H1 (cell line): ENCODE measurements at regions not wholly inside any gene's neighbourhood (a gene's known extent, or its start where the extent isn't known, plus 50 kb on each side); places are given as distances from the start of the nearest gene placed in this dataset.

Source experiments
- CTCF ChIA-PET: fragments of 300-600 bp; sonication (Branson Sonifier 250); formaldehyde crosslinking; loops from one replicate; lab custom pipeline; 2021; ENCODE audit not compliant: partially characterized antibody; lab: Charles Lee
- POLR2A ChIA-PET: fragments of 300-600 bp; sonication (Branson Sonifier 250); formaldehyde crosslinking; loops from one replicate; lab custom pipeline; 2021; ENCODE audit warnings: inconsistent platforms; ENCODE audit not compliant: partially characterized antibody; lab: Charles Lee
- DNase-seq, 2 experiments: peaks; one replicate each; pipeline versions ENCODE4 v3.0.0 to v3.0.0-alpha.2; 2010 to 2022; ENCODE audit warnings: low spot score in 2 of 2, low read depth in 1 of 2, mixed read lengths in 1 of 2
- FAIRE-seq: peaks from 2 replicates; lab custom pipeline; 2011; peaks lifted over from hg19 to GRCh38; lab: Jason Lieb, UNC
- H2AFZ ChIP-seq: 2 replicates; pipeline ENCODE4 v1.8.1; 2012; ENCODE audit warnings: low read length, inconsistent platforms
- H2AK5ac ChIP-seq: 2 replicates; pipeline ENCODE4 v1.6.1; 2013; ENCODE audit warnings: low read depth, low read length
- H2BK120ac ChIP-seq: replicated peaks from 2 replicates; pipeline ENCODE3; 2013; ENCODE audit warnings: low read depth, low read length, inconsistent platforms
- H2BK12ac ChIP-seq: 2 replicates; pipeline ENCODE4 v1.6.1; 2013; ENCODE audit warnings: low read depth, low read length
- H2BK15ac ChIP-seq: 2 replicates; pipeline ENCODE4 v1.6.1; 2013; ENCODE audit warnings: low read length
- H2BK20ac ChIP-seq: 2 replicates; pipeline ENCODE4 v1.6.1; 2013; ENCODE audit warnings: low read length
- H2BK5ac ChIP-seq: 2 replicates; pipeline ENCODE4 v1.6.1; 2013; ENCODE audit warnings: low read depth, low read length
- H3K14ac ChIP-seq: 2 replicates; pipeline ENCODE4 v1.6.1; 2013; ENCODE audit warnings: inconsistent platforms; ENCODE audit not compliant: insufficient read length
- H3K18ac ChIP-seq: 2 replicates; pipeline ENCODE4 v1.6.1; 2013; ENCODE audit warnings: low read length; ENCODE audit errors: extremely low read depth
- H3K23ac ChIP-seq: 2 replicates; pipeline ENCODE4 v1.6.1; 2013; ENCODE audit warnings: inconsistent platforms; ENCODE audit not compliant: insufficient read length
- H3K23me2 ChIP-seq: 2 replicates; pipeline ENCODE4 v1.6.1; 2013; ENCODE audit warnings: low read depth, low read length
- H3K27ac ChIP-seq: 2 replicates; pipeline ENCODE4 v1.6.1; 2011; ENCODE audit warnings: low read depth, low read length, inconsistent platforms
- H3K27me3 ChIP-seq, 4 experiments: replicated peaks in 1 of 4; 1 replicate in 1 of 4; 2 replicates in 3 of 4; pipeline versions ENCODE4 v1.6.1 to v1.8.1; 2011 to 2013; ENCODE audit warnings: low read length in 3 of 4, mild to moderate bottlenecking in 3 of 4, inconsistent platforms in 2 of 4, mixed read lengths in 2 of 4, moderate library complexity in 1 of 4; ENCODE audit not compliant: control insufficient read depth in 3 of 4, insufficient read depth in 3 of 4; ENCODE audit errors: extremely low read depth in 1 of 4
- H3K36me3 ChIP-seq, 4 experiments: 2 replicates each; pipeline versions ENCODE4 v1.6.1 to v1.8.1; 2011 to 2013; ENCODE audit warnings: mild to moderate bottlenecking in 4 of 4, low read length in 3 of 4, moderate library complexity in 2 of 4, control low read depth in 1 of 4, inconsistent platforms in 1 of 4; ENCODE audit not compliant: insufficient read depth in 4 of 4, control insufficient read depth in 2 of 4
- H3K4ac ChIP-seq: replicated peaks from 2 replicates; pipeline ENCODE3; 2013; ENCODE audit warnings: low read length, low read depth, mixed read lengths, inconsistent platforms; ENCODE audit not compliant: insufficient read length
- H3K4me1 ChIP-seq, 4 experiments: replicated peaks in 1 of 4; 1 replicate in 1 of 4; 2 replicates in 3 of 4; pipeline versions ENCODE4 v1.6.1 to v1.8.1; 2011 to 2013; ENCODE audit warnings: low read length in 3 of 4, inconsistent platforms in 2 of 4, mixed read lengths in 1 of 4; ENCODE audit not compliant: insufficient read depth in 4 of 4, control insufficient read depth in 3 of 4
- H3K4me2 ChIP-seq, 2 experiments: 2 replicates each; pipeline versions ENCODE4 v1.6.1 to v1.8.1; 2011 to 2013; ENCODE audit warnings: low read depth in 2 of 2, low read length in 2 of 2, control low read depth in 1 of 2, inconsistent platforms in 1 of 2, mild to moderate bottlenecking in 1 of 2; ENCODE audit not compliant: insufficient read depth in 1 of 2
- H3K4me3 ChIP-seq, 4 experiments: fragments of 200-600, 300-600 bp in 1 of 4; sonication (generic), shearing (Covaris generic), sonication (Bioruptor Twin) in 1 of 4; 2 replicates each; pipeline versions ENCODE4 v1.5.1 to v1.8.1; 2011 to 2016; ENCODE audit warnings: low read length in 4 of 4, low read depth in 3 of 4, control low read depth in 2 of 4, inconsistent platforms in 2 of 4, mild to moderate bottlenecking in 2 of 4, mixed read lengths in 1 of 4, moderate library complexity in 1 of 4; ENCODE audit not compliant: insufficient read depth in 2 of 4; ENCODE audit errors: extremely low read depth in 1 of 4
- H3K56ac ChIP-seq: replicated peaks from 2 replicates; pipeline ENCODE3; 2013; ENCODE audit warnings: low read depth, mild to moderate bottlenecking, mixed read lengths, low read length, inconsistent platforms; ENCODE audit not compliant: insufficient read length
- H3K79me1 ChIP-seq: 2 replicates; pipeline ENCODE4 v1.6.1; 2013; ENCODE audit warnings: low read depth, low read length, control low read depth
- H3K79me2 ChIP-seq, 2 experiments: 2 replicates each; pipeline versions ENCODE4 v1.6.1 to v1.8.1; 2012 to 2013; ENCODE audit warnings: low read length in 2 of 2, mild to moderate bottlenecking in 2 of 2, inconsistent platforms in 1 of 2; ENCODE audit not compliant: insufficient read depth in 2 of 2, control insufficient read depth in 1 of 2
- H3K9ac ChIP-seq, 4 experiments: replicated peaks in 1 of 4; 1 replicate in 1 of 4; 2 replicates in 3 of 4; pipeline versions ENCODE4 v1.6.1 to v1.8.1; 2011 to 2013; ENCODE audit warnings: low read depth in 3 of 4, low read length in 3 of 4, control low read depth in 2 of 4, mild to moderate bottlenecking in 2 of 4, moderate library complexity in 2 of 4, inconsistent platforms in 1 of 4; ENCODE audit errors: extremely low read depth in 1 of 4
- H3K9me3 ChIP-seq, 2 experiments: 2 replicates each; pipeline versions ENCODE4 v1.6.1 to v1.8.1; 2012 to 2013; ENCODE audit warnings: mild to moderate bottlenecking in 2 of 2, moderate library complexity in 2 of 2, control low read depth in 1 of 2, inconsistent platforms in 1 of 2, low read depth in 1 of 2, low read length in 1 of 2, mixed read lengths in 1 of 2; ENCODE audit not compliant: insufficient read depth in 2 of 2
- H4K20me1 ChIP-seq, 2 experiments: replicated peaks in 1 of 2; 2 replicates each; pipeline versions ENCODE3 to v1.8.1; 2011 to 2013; ENCODE audit warnings: inconsistent platforms in 2 of 2, low read length in 2 of 2, mild to moderate bottlenecking in 1 of 2; ENCODE audit not compliant: insufficient read depth in 2 of 2, control insufficient read depth in 1 of 2
- H4K5ac ChIP-seq: 2 replicates; pipeline ENCODE4 v1.6.1; 2013; ENCODE audit warnings: low read length, low read depth, mixed read lengths, inconsistent platforms; ENCODE audit not compliant: insufficient read length
- H4K8ac ChIP-seq: 2 replicates; pipeline ENCODE4 v1.8.0; 2013; ENCODE audit warnings: mild to moderate bottlenecking, moderate library complexity, low read length, inconsistent platforms; ENCODE audit not compliant: insufficient read depth; ENCODE audit errors: extremely low read depth
- H4K91ac ChIP-seq: replicated peaks from 2 replicates; pipeline ENCODE3; 2013; ENCODE audit warnings: low read length, mixed read lengths, inconsistent platforms; ENCODE audit not compliant: insufficient read length
- ASH2L ChIP-seq: fragments of 200-600, 300-600 bp; sonication (generic); IDR thresholded peaks from one replicate; pipeline ENCODE4 v1.7.1; 2017; ENCODE audit warnings: low read length
- EGR1 ChIP-seq: IDR thresholded peaks from 2 replicates; pipeline ENCODE4 v1.6.1; 2011; ENCODE audit warnings: low read depth, low read length, borderline replicate concordance
- HDAC2 ChIP-seq, 2 experiments: fragments of 300-600 bp in 1 of 2; sonication (generic) in 1 of 2; IDR thresholded peaks; 2 replicates each; pipeline ENCODE4 v1.6.1; 2011 to 2012; ENCODE audit warnings: low read depth in 2 of 2, low read length in 2 of 2, mild to moderate bottlenecking in 2 of 2, moderate library complexity in 2 of 2, borderline replicate concordance in 1 of 2, inconsistent platforms in 1 of 2
- NANOG ChIP-seq: IDR thresholded peaks from 2 replicates; pipeline ENCODE4 v1.6.1; 2011; ENCODE audit warnings: low read length, low read depth, mild to moderate bottlenecking, inconsistent platforms; ENCODE audit not compliant: insufficient read depth, poor library complexity, severe bottlenecking
- SAP30 ChIP-seq: fragments of 300-600 bp; sonication (generic); IDR thresholded peaks from 2 replicates; pipeline ENCODE4 v1.7.1; 2012; ENCODE audit warnings: low read length, moderate library complexity, mild to moderate bottlenecking, inconsistent platforms; ENCODE audit not compliant: insufficient read depth, insufficient replicate concordance
- WGBS, 2 experiments: shearing (Covaris generic) in 1 of 2; methylation state at CpG; one replicate each; pipeline versions ENCODE4 v1.1.6 to v1.1.7; 2013 to 2015; ENCODE audit warnings: low lambda C conversion rate in 2 of 2, mixed read lengths in 2 of 2, inconsistent platforms in 1 of 2, low coverage in 1 of 2, missing lambda C conversion rate in 1 of 2; ENCODE audit not compliant: insufficient replicate concordance in 2 of 2, insufficient coverage in 1 of 2, insufficient read length in 1 of 2; ENCODE audit errors: extremely low coverage in 1 of 2, missing lambda C conversion rate in 1 of 2; 5-methylcytosine and 5-hydroxymethylcytosine counted together

DNA sequence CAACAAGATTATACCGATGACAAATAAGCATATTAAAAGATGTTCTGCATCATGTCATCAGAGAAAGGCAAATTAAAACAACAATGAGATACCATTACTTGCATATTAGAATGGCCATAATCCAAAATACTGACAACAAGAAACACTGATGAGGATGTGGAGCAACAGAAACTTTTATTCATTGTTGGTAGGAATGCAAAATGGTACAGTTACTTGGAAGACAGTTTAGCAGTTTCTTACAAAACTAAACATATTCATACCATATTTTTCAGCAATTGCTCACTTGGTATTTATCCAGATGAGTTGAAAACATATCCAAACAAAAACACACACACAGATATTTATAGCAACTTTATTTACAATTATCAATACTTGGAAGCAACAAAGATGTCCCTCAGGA, 160.9 kb upstream of the MME start:
- no peak overlapping the region for H3K23ac ChIP-seq
- TF ChIP-seq HDAC2 (IDR thresholded peaks at IDR 0.05; ENCODE audit: borderline replicate concordance in 1 of 2, low read depth in 2 of 2, low read length in 2 of 2), result no peak
- TF ChIP-seq NANOG, result no peak
- TF ChIP-seq ASH2L, result no peak
- no peak for TF ChIP-seq EGR1
- no peak for TF ChIP-seq SAP30
- H2BK15ac ChIP-seq, result no peak overlapping the region
- H3K18ac ChIP-seq, result no peak overlapping the region
- H4K8ac ChIP-seq, result no peak overlapping the region
- H2BK12ac ChIP-seq, result no peak overlapping the region
- FAIRE-seq (no peak), DNase-seq (no peak)
- H3K4ac ChIP-seq, result no peak overlapping the region
- H3K27me3 ChIP-seq, result no peaks in the 10 kb centered on the region
- no peak overlapping the region for H4K91ac ChIP-seq
- no peak overlapping the region for H3K9ac ChIP-seq
- H3K27ac ChIP-seq, result no peak overlapping the region
- peaks cover 6 to 14% of the 10 kb centered on the region in 2 experiments for H3K9me3 ChIP-seq
- H3K23me2 ChIP-seq, result no peaks in the 10 kb centered on the region
- no peak overlapping the region for H2AFZ ChIP-seq
- no peak overlapping the region for H3K14ac ChIP-seq
- no peak overlapping the region for H4K5ac ChIP-seq
- ChIA-PET POLR2A (no interaction called here), CTCF (interaction anchor here (1.8 kb wide), 1 partner anchor 403 kb away, joined by 6 read pairs; no protein-coding TSS in a partner anchor)
- no peak overlapping the region for H2BK20ac ChIP-seq
- no peaks in the 10 kb centered on the region; a peak in 1 of 8 replicates for H3K36me3 ChIP-seq
- 92% methylated on average over 1 of the region's 1 CpG; no CpG with 5 or more reads in 1 of the 2 experiments for WGBS, 2 experiments
- no peaks in the 10 kb centered on the region for H3K4me1 ChIP-seq
- H2BK120ac ChIP-seq, result no peak overlapping the region
- no peak overlapping the region for H3K4me2 ChIP-seq
- no peaks in the 10 kb centered on the region for H4K20me1 ChIP-seq
- H3K79me1 ChIP-seq, result no peaks in the 10 kb centered on the region
- H3K79me2 ChIP-seq, result no peaks in the 10 kb centered on the region
- H3K4me3 ChIP-seq, result no peak overlapping the region
- no peak overlapping the region for H2AK5ac ChIP-seq
- no peak overlapping the region for H2BK5ac ChIP-seq
- H3K56ac ChIP-seq, result no peak overlapping the region
